NCI-H774 (cell line): ENCODE measurements at regions not wholly inside any gene's neighbourhood (a gene's known extent, or its start where the extent isn't known, plus 50 kb on each side); places are given as distances from the start of the nearest gene placed in this dataset.
A peak's percentile ranks its signal among the peaks of the same experiment; 100 is the strongest.

ENCODE experiments used
- DNase-seq: peaks from one replicate; lab custom pipeline; 2025; lab: John Stamatoyannopoulos, UW

DNA sequence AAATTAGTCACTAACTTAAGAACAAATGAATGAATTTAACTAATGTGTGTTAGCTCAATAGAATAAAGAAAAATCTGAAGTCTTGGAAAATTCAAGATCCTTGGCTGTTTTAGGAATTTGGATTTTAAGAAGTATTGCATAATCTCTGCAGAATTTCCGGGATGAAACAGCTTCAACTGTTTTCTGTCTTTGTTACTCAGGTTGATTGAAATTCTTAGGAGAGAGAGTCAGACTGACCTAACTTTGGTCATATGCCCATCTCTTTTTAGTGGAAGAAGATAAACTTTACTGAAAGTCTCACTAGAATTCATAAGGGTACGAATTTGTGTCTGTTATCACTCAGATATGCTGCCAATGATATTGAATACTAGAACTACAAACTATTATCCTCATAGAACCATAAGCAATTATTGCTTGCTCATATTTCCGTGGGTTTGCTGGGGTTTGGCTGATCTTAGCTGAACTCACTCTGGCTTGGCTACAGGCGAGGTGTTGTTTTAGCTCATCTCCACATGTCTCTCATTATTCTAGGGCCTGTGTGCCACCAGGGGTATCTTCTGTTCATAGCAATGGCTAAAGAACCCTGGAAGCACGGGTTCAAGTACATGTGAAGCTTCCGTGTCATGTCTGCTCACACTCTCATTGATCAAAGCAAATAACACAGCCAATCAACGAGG, 257.4 kb upstream of the NOVA1 start:
- DNase-seq = no peak

DNA sequence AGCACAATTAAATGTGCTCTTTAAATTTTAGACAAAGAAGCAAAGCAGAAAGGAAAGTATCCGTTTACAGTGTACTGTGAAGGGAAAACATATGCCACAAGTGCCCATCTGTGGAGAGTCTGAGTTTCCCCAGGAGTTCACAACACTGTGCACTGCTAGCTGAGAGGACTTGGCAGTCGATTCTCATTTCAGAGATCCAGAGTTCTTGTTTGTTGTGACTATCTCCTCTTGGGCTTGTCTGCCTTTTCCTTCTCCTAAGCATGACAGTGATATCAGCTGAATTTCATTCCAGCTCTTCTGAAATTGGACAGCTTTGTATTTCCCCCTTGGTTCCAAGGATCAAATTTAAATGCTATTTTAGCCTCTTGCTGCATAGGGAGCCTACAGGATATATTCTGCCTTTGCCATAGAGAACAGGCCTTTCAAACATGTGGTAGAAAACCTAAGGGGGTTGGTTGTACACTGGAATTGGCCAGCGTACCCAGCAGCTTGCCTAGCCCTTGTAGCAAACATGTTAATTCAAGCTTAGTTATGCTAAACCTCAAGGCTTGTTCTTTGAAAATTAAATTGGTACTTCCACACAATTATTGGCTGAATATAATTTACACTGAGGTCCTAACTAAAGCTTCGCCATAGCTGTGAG, 259.2 kb upstream of the NOVA1 start:
- no peak for DNase-seq

DNA sequence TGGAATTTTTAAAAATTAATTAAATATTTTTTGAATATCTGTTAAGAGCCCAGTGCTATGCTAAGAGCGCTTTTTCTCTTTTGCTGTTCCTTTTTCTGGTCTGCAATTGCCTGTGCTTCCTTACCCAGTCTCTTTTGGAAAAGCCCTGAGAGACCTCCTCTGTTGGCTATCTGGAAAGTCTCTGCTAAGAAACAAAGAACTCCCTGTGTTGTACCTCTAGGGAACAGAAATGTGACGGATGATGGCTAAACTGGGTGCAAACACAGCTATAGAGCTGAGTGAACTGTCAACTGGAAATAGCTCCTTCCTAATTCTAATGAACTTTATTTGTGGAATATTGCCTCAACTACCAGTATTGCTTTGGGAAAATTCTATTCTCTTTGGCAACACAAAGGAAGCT, 261.6 kb upstream of the NOVA1 start:
- no peak for DNase-seq

DNA sequence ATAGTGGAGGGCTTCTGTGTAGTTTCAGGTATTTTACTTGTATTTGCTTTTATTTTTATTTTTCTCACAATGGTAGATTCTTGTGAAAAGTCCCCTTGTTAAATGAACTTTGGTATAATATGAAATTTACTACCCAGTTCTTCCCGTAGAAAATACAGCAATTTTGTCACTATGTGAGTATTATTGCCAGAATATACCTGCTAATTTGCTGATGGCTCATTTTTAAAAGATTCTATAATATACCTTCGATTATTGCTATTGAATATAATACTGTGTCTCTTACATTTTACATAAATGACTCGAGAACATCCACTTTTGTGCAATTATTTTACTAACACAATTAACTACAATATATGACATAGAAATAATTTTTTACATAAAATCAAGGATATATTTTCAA, 262.3 kb upstream of the NOVA1 start:
- DNase-seq = no peak

DNA sequence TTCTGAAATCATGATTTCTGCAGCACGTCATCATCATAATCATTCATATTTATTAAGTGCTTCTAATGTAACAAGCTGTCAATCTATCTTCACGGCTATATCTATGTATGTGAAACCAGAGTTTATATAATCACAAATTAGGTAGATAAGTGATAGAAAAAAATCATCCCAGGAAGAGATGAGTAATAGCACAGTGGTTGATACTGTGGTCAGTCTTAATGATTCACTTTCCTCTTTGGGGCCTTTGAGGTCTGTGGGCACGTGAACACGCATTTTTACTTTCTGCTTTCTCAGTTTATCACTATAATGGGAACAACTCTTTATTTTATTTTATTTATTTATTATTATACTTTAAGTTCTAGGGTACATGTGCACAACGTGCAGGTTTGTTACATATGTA, 265.9 kb upstream of the NOVA1 start:
- no peak for DNase-seq

DNA sequence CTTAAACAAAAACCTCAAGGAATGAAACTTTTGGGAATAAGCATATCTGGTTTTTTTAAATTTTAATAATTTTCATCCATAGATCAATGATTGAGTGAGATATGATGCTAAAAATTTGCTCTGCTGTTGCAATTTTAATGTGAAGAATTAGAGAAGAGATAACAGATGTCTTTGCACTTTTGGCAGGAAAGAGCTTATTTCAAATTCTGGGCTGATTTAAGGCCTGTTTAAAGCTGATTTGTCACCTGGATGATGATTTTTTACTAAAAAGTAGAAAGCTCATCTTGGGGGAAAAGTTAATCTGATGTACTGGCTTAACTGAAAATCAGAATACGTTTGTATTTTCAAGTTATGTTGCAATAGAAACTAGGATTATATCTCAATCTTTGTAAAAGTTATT, 268.9 kb upstream of the NOVA1 start:
- no peak for DNase-seq

DNA sequence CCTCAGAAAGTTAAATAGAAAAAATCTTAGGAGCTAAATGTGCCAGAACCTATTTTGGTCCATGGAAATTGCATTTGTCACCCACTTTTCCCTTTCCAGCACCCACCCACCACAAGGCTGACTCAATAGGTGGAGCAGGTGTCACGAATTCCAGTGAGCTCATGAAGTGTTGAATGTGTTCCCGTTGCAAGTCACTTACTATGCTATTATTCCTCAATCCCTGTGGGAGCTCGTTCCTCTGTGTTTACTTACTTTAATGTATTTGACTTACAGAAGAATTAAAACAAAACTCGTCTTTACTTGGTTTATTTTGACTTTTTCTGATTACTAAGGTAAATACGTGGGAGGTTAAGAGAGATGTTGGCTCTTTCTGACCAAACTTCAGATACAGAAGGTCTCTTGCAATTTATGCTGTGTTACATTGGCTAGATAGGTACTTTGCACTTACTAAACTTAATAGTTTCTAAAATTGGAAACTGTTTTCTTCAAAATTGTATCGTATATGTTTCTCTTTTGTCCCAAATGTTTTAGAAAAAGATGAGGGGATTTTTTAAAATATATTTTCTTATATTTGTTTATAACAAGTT, 269.4 kb upstream of the NOVA1 start:
- DNase-seq = no peak

DNA sequence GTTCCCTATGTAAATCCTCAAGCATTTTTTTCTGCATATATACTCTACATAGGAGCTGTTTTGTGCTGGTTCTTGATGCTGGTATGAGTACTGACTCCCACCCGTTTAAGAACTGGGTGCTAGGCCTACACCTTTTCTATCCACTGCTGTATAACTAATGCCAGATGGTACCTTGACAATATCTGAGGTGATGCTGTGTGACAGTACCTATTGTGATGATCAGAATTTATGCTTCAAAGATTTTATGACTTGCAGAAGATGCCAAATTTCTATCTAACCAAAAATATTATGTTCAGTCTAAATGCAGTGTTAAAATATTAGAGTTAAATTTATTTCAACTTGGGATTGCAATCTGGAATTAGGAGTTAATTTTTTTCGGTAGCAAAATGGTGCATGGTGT, 272.3 kb upstream of the NOVA1 start:
- DNase-seq = no peak

DNA sequence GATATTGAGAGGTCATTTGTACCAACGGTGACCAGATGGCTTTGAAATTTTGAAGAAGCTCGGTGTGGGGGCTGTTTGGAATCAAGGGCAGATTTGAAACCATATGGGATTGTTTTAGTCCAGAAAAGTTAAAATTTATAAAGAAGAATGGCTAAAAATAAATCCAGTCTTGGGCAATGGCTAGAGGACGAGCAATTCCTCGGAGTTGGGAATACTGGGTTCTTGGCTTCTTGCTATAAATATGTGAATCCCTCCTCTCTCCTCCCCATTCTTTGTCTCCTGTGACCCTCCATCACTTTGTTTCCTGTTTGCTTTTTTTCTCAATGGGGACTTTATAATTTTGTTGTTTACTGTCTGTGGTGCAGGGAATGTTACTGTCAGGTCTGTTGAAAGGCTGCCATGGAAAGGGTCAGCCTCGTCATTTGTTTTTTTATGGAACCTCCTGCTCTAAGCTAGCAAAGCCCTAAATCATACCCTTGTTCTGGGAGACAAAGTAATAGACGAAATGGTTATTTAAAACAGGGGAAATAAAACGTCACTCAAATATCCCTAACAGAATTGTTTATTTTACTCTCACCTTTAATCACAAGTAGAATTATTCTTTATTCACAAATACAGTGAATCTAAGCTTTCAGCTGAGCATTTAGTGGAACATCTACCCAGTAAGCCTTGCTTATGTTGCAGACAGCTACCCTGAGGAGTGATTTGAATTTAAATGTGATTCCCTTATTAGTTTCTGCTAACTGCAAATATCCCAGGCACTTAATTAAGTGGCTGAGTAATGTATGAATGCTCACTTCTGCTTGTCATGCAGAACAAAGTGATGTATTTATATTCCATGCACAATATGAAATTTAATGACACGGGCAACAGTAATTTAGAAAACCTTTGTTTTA, 273.1 kb upstream of the NOVA1 start:
- peak; percentile 18 for DNase-seq

DNA sequence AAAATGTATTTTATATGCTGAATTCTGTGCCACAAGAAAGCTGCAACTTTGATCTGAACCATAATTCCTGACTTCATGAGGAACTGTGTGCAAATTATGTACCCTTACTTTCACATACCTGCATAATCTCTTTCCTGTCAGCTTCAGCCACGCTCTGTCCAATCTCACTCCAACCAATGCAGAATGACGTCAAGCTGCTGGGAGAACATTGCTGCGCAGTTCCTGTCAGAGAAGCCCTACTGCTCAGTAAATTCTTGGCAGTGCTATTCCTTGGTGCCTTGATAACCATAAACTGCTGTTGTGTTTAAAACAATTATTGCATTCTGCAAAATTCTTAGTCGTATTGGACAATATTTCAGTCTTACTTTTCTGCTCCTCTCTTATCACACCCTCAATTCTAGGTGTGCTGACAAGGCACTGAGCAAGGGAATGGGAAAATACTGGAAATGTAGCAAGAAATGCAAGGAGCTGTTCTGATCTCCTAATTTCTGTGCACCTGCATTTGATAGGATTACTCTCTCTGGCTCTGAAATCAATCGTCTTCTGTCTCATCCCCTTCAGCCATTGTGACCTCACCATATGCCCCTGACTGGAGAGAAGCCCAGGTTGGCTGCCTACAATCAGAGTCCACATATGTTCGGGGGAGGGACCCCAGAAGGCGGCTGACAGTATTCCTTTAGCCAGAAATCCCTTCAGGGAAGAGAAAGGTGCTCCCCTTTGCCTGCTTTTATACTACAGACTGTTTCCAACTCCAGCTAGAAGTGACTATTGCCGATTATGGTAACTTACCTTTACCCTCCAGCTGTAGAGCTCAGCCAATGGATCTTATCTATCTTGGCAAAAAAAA, 274.9 kb upstream of the NOVA1 start:
- DNase-seq = no peak

DNA sequence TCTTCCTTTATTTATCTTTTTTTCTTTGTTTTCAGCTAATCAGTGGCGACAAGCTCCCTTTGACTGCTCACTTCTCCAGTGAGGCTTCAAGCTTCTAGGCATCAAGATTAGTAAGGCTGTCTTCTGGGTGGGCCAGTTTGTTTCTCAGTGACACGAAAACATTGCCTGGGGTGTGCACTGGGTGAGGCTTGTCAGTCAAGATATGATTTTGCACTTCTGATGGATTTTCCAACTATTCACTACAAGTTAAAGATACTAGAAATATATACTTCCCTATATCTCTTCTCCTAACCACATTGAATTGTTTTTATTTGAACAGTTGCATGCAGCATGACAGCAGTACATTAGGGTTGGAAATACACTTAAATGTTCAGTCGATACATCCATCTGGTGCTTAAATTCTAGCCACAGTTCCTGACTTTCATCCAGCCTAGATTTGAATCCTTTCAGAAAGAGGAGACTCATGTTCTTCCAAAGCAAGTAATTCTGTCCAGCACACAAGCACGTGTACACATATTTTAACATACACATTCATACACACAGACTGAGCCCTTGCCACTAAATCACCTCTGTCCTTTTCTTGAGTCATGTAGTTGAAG, 275.6 kb upstream of the NOVA1 start:
- no peak for DNase-seq

DNA sequence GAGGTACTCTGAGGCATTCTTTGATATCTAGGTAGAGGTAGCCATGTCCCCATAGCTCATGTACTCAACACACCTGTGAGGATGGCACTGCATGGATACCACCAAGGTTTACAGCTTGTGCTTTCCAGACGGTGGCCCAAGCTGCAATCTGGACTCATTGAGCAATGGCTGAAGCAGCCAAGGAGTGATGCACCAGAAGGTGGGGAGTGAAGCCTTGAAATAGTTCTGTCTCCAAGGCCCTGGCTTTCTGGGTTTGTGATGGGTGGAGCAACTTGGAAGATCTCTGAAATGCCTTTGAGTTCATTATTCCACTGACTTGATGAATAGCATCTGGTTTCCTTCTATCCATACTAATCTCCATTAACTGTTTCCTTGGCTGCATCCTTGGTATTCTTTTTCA, 290.0 kb upstream of the NOVA1 start:
- no peak for DNase-seq

DNA sequence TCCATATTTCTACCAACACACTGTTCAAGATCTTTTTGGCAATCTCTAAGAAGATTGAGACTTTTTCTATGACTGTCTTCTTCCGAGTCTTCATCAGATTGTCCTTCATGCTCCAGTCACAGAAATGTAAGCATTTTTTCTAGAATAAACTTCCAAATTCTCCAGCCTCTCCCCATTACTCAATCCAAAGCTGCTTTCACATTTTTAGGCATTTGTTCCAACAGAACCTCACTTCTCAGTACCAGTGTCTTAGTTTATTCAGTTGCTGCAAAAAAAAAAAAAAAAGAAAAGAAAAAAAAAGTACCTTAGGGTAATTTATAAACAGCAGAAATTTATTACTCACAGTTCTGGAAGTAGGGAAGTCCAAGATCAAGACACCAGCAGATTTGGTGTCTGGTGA, 290.8 kb upstream of the NOVA1 start:
- no peak for DNase-seq

DNA sequence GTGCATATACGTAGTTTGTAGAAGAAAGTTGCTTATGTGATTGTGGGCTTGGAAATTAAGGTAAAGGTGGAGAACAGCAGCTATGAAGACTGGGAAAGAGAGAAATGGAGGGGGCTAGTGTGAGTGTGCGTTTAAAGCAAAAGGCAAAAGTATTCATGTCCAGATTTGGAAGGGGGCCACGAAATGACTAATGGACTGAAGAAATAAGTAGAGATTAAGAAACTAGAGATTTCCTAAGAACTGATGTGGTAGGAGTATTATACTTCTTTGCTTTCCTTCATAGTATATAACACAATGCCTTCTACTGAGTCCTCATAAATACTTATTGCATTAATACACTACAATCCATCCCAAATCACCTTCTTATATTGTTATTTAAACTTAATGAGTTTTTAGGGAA, 298.6 kb upstream of the NOVA1 start:
- no peak for DNase-seq

DNA sequence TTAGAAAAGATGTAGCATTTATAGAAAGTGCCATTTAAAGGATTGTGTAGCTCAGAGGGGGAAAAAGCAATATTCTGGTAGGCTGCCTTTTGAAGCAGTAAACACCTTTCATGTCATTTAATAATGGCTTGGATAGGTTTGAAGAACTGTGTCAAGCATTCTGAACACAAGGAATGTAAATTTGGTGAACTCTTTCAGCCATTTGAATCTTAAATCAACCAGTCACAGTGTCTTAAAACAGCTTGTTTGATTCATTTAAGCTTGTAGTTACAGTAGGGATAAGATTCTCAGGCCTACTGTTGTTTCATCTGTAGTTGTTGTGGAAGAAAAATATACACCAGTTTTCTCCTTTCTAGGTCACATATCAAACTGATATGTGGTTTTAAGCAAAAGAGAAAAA, 299.4 kb upstream of the NOVA1 start:
- DNase-seq = no peak

DNA sequence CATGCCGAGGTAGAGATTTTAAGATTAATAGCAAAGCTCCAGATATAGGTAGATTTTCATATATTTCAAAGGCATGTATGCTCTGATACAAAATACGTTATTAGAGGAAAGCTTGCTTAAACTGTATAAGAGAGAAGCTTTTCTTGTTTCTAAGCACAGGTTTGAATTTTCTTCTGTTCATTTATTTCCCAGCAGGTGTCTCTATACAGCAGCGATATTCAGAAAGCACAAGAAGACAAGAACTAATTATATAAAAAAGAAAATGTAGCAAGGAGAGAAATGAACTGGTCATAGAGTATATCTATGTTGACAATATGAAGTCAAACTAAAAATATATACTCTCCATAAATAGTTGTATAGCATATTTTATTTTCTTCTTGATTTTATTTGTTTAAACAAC, 307.4 kb upstream of the NOVA1 start:
- DNase-seq = no peak

DNA sequence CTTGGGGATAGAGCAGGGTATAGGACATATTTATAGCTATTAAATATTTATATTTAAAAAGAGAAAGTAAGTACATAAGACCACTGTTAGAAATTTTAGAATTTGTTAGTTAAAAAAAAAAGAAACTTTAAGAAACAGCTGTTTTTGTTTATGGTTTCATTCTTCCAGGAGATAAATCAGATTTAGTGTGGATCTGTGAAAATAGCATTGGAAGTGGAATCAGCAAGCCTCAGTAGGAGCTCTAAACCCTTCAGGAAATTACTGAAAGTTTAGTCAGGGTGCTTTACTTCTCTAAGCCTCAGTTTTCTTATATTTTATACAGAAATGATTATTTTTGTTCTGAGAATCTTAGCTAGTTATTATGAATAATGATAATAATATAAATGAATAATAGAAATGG, 316.0 kb upstream of the NOVA1 start:
- DNase-seq = no peak

DNA sequence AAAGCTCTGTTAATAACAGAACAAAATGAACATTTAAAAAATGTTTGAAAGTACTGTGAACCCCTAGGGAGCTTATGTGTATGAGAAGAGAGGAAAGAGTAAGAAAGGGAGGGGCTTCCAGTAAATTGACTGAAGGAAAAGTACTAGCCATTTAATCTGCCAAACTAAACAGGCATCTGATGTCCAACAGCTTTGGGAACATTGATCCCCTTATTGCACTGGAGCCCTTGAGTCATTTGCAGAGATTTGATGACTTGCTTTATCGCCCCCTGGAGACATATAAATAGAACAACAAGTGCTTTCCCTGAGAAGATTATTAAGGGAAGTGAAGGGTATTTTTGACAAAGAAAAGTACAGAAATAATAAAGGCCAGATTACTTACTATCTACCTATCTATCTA, 319.3 kb upstream of the NOVA1 start:
- DNase-seq = no peak

DNA sequence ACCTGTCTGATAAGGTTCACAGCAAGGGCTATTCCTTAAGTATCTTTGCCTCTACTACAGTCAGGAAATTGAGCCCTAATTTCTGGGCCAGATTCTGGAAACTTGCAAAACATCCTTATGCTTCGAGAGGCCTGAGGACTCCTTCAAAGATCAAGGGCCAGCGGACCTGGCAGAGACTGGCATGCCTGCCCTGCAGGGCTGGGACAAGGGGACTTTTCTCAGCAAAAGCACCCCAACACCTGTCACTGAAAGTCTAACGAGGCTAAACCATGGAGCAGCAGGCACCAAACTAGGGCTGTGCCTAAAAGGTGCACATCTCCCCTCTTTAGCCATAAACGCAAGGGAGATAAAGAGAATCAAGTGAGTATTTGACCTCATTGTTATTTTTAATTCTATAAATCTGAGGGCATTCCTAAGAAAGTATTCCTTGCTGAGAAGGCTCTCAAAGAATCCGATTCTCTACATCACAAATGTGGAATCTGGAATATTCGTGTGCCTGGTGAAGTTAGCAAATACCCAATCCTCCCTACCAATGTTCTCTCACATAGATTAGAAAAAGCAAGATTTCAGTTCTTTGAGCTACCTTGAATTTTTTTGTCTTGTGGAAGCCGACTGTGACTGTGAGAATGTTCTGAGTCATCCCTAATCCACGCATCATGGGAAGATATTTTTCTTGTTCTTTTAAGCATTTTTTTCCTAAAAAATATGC, 328.2 kb upstream of the NOVA1 start:
- no peak for DNase-seq

DNA sequence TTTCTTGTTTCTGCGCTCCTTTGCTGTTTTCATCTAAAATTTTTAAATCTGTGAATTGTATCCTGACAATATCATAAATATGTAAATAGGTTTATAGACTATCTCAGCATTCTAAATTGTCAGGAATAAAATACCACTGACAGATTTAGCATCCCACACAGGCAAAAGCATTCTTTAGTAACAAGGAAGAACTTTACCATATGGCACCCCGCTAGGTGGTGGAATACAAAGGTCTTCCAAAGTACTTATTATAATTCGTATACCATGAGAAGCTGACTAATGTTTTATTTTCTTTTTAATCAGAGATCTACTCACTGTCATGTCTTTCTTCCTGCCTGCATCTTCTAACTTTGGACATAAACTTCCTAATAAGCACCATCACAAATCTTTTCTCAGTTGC, 328.8 kb upstream of the NOVA1 start:
- DNase-seq = no peak

DNA sequence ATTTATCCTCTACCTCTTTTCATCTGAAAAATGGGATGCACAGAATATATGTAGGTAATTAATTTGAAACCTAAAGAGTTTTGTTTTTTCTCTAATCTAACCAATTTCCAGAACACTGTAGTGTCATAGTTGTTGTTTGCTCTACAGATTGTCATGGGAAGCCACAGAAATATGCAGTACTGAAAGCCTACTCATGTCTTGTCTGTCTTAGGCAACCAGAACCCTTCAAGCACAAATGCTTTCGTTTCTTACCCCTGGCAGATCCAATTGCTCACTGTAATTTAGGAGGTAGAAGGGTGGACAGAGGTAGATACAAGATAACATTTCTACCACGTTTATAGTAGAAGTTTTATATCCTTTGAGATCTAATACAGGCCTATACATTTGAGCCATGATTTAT, 330.2 kb upstream of the NOVA1 start:
- no peak for DNase-seq
